Trophoblast cell (in vitro differentiated cells and primary cell): ENCODE measurements at regions not wholly inside any gene's neighbourhood (a gene's known extent, or its start where the extent isn't known, plus 50 kb on each side); places are given as distances from the start of the nearest gene placed in this dataset.

ENCODE experiments used
- DNase-seq, 2 donors: peaks; one replicate each; pipeline ENCODE4 v3.0.0-alpha.2; 2016
- H2AFZ ChIP-seq: 2 replicates; pipeline ENCODE4 v1.6.1; 2013; ENCODE audit warnings: low read length, moderate library complexity, mild to moderate bottlenecking; ENCODE audit not compliant: insufficient read depth, poor library complexity
- H2AK5ac ChIP-seq: 2 replicates; pipeline ENCODE4 v1.6.1; 2013; ENCODE audit warnings: mild to moderate bottlenecking, low read length
- H2BK120ac ChIP-seq: 2 replicates; pipeline ENCODE4 v1.6.1; 2013; ENCODE audit warnings: low read length, mild to moderate bottlenecking, moderate library complexity; ENCODE audit not compliant: insufficient read depth, poor library complexity
- H2BK12ac ChIP-seq: 2 replicates; pipeline ENCODE4 v1.6.1; 2013; ENCODE audit warnings: mild to moderate bottlenecking, low read length, moderate library complexity
- H2BK5ac ChIP-seq: 2 replicates; pipeline ENCODE4 v1.6.1; 2013; ENCODE audit warnings: low read length, low read depth, moderate library complexity, mild to moderate bottlenecking; ENCODE audit not compliant: poor library complexity
- H3K14ac ChIP-seq: 2 replicates; pipeline ENCODE4 v1.6.1; 2013; ENCODE audit warnings: mild to moderate bottlenecking, low read length
- H3K18ac ChIP-seq: 2 replicates; pipeline ENCODE4 v1.6.1; 2013; ENCODE audit warnings: mild to moderate bottlenecking, low read length
- H3K23ac ChIP-seq: 2 replicates; pipeline ENCODE4 v1.6.1; 2013; ENCODE audit warnings: low read length
- H3K27ac ChIP-seq: 2 replicates; pipeline ENCODE4 v1.5.1; 2013; ENCODE audit warnings: low read depth, mild to moderate bottlenecking, inconsistent platforms, low read length, moderate library complexity
- H3K27me3 ChIP-seq: 2 replicates; pipeline ENCODE4 v1.6.1; 2013; ENCODE audit warnings: inconsistent platforms, mild to moderate bottlenecking, low read length, moderate library complexity; ENCODE audit not compliant: insufficient read depth
- H3K36me3 ChIP-seq, 2 experiments: 1 replicate in 1 of 2; 2 replicates in 1 of 2; pipeline ENCODE4 v1.6.1; 2013; ENCODE audit warnings: low read length in 2 of 2, mild to moderate bottlenecking in 2 of 2, moderate library complexity in 1 of 2; ENCODE audit not compliant: insufficient read depth in 2 of 2, control insufficient read depth in 1 of 2
- H3K4ac ChIP-seq: 2 replicates; pipeline ENCODE4 v1.6.1; 2013; ENCODE audit warnings: low read depth, mild to moderate bottlenecking, low read length, moderate library complexity
- H3K4me1 ChIP-seq, 2 experiments: 1 replicate in 1 of 2; 2 replicates in 1 of 2; pipeline ENCODE4 v1.6.1; 2013; ENCODE audit warnings: low read length in 2 of 2, mild to moderate bottlenecking in 2 of 2, moderate library complexity in 1 of 2; ENCODE audit not compliant: insufficient read depth in 2 of 2, control insufficient read depth in 1 of 2
- H3K4me2 ChIP-seq: 2 replicates; pipeline ENCODE4 v1.6.1; 2013; ENCODE audit warnings: inconsistent platforms, mild to moderate bottlenecking, low read length, moderate library complexity
- H3K4me3 ChIP-seq: 2 replicates; pipeline ENCODE4 v1.5.1; 2013; ENCODE audit warnings: mild to moderate bottlenecking, low read depth, low read length, inconsistent platforms
- H3K79me1 ChIP-seq: one replicate; pipeline ENCODE4 v1.6.1; 2013; ENCODE audit warnings: low read length
- H3K79me2 ChIP-seq: 2 replicates; pipeline ENCODE4 v1.6.1; 2013; ENCODE audit warnings: low read length, mild to moderate bottlenecking; ENCODE audit not compliant: control insufficient read depth, insufficient read depth, poor library complexity
- H3K9ac ChIP-seq: 2 replicates; pipeline ENCODE4 v1.6.1; 2013; ENCODE audit warnings: mild to moderate bottlenecking, low read length
- H3K9me3 ChIP-seq: 2 replicates; pipeline ENCODE4 v1.6.1; 2013; ENCODE audit warnings: low read depth, mild to moderate bottlenecking, control low read depth, inconsistent platforms, low read length; ENCODE audit not compliant: insufficient read depth
- H4K12ac ChIP-seq: 2 replicates; pipeline ENCODE4 v1.6.1; 2013; ENCODE audit warnings: low read depth, mild to moderate bottlenecking, low read length, moderate library complexity
- H4K8ac ChIP-seq: 2 replicates; pipeline ENCODE4 v1.6.1; 2013; ENCODE audit warnings: low read depth, mild to moderate bottlenecking, low read length, moderate library complexity
- H4K91ac ChIP-seq: one replicate; pipeline ENCODE4 v1.6.1; 2013; ENCODE audit warnings: low read depth, mild to moderate bottlenecking, low read length, moderate library complexity
- WGBS: extraction: QIAGEN DNeasy Blood & Tissue Kit; methylation state at CpG from one replicate; pipeline ENCODE4 v1.1.7; 2013; ENCODE audit warnings: missing lambda C conversion rate; ENCODE audit not compliant: insufficient read length, insufficient coverage; ENCODE audit errors: extremely low coverage; 5-methylcytosine and 5-hydroxymethylcytosine counted together

- no peaks in the 10 kb centered on the region for H3K36me3 ChIP-seq
- no peak overlapping the region for H2BK12ac ChIP-seq
- H2BK5ac ChIP-seq = no peak overlapping the region
- no peak overlapping the region for H2AK5ac ChIP-seq
- no peak overlapping the region for H3K14ac ChIP-seq
- no peak overlapping the region for H4K91ac ChIP-seq
- no peak for DNase-seq
- H3K27me3 ChIP-seq = no peaks in the 10 kb centered on the region
- no peaks in the 10 kb centered on the region for H3K4me1 ChIP-seq
- no peaks in the 10 kb centered on the region for H3K9me3 ChIP-seq
- H3K18ac ChIP-seq = no peak overlapping the region
- no CpG with 5 or more reads among the region's 3 CpGs for WGBS
- H3K4me3 ChIP-seq = no peak overlapping the region
- no peaks in the 10 kb centered on the region for H3K79me2 ChIP-seq
- no peaks in the 10 kb centered on the region for H3K79me1 ChIP-seq
- no peak overlapping the region for H3K9ac ChIP-seq
- no peak overlapping the region for H3K4me2 ChIP-seq
- H4K12ac ChIP-seq = no peak overlapping the region
- H4K8ac ChIP-seq = no peak overlapping the region
- no peak overlapping the region for H3K23ac ChIP-seq
- no peak overlapping the region for H3K27ac ChIP-seq
- H2AFZ ChIP-seq = no peak overlapping the region
- no peak overlapping the region for H3K4ac ChIP-seq
- no peak overlapping the region for H2BK120ac ChIP-seq
Measured at GRCh38 chr10:117900280-117900679, 146.5 kb downstream of the RAB11FIP2 start.

DNA sequence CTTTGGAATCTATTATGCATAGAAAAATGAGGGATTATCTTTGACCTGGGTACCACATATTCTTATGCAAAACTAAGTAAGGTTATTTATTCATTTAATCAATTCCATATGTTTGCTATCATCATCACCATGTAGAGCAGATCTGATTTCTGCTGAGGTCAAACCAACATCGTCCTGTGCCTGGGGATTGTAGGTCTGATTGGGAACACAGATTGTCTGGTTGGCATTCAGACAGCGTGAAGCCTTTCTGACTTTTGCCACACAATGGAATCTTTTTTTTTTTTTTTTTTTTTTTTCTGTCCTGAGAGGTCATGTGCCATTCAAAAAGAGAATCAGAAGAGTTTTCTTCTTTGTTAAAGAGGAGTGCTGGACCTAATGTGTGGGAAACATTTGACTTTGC is 142.9 kb downstream of the RAB11FIP2 start:
- H2BK5ac ChIP-seq = no peak overlapping the region

DNA sequence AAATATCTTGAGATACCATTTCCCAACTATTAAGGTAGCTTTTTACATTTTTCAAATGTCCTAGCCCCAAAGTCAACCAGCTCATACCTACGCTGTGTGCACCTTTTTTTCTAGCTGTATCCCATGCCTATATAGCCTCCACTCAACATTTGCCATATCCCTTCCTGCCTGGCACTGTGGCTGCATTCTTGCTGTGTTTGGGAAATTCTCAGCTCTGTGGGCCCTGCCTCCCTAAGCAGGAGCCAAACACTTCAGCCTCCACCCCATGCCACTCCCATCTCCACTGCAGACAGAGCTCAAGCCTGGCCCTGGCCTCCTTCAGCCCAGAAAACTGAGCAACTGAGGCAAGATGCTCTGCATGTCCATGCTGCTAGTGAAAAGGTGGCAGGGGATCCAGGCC is 141.3 kb downstream of the RAB11FIP2 start:
- Histone ChIP-seq H2AFZ (no peak overlapping the region), H2BK12ac (no peak overlapping the region), H3K4me1 (no peaks in the 10 kb centered on the region), H3K79me2 (no peaks in the 10 kb centered on the region), H3K4me2 (no peak overlapping the region), H2BK120ac (no peak overlapping the region), H3K18ac (no peak overlapping the region), H2AK5ac (no peak overlapping the region), H2BK5ac (no peak overlapping the region), H3K14ac (no peak overlapping the region), H3K9ac (no peak overlapping the region), H3K79me1 (no peaks in the 10 kb centered on the region), H3K4me3 (no peak overlapping the region), H3K4ac (no peak overlapping the region), H4K91ac (no peak overlapping the region), H3K27me3 (no peaks in the 10 kb centered on the region), H3K27ac (no peak overlapping the region), H3K36me3 (no peaks in the 10 kb centered on the region), H3K9me3 (no peaks in the 10 kb centered on the region), H4K12ac (no peak overlapping the region), H4K8ac (no peak overlapping the region), H3K23ac (no peak overlapping the region)
- DNase-seq = no peak
- WGBS = no CpG with 5 or more reads among the region's 1 CpG

More for the DNA sequence above, 142.9 kb downstream of the RAB11FIP2 start:
- no peak overlapping the region for H3K9ac ChIP-seq
- WGBS = no CpG with 5 or more reads among the region's 2 CpGs
- no peaks in the 10 kb centered on the region for H3K36me3 ChIP-seq
- no peak overlapping the region for H2AK5ac ChIP-seq
- no peak overlapping the region for H4K12ac ChIP-seq
- H4K8ac ChIP-seq = no peak overlapping the region
- H3K4me2 ChIP-seq = no peak overlapping the region
- no peaks in the 10 kb centered on the region for H3K27me3 ChIP-seq
- no peak overlapping the region for H2BK120ac ChIP-seq
- no peaks in the 10 kb centered on the region for H3K4me1 ChIP-seq
- H3K4ac ChIP-seq = no peak overlapping the region
- H4K91ac ChIP-seq = no peak overlapping the region
- H3K9me3 ChIP-seq = no peaks in the 10 kb centered on the region
- no peaks in the 10 kb centered on the region for H3K79me1 ChIP-seq
- H3K4me3 ChIP-seq = no peak overlapping the region
- H3K18ac ChIP-seq = no peak overlapping the region
- H3K14ac ChIP-seq = no peak overlapping the region
- no peaks in the 10 kb centered on the region for H3K79me2 ChIP-seq
- DNase-seq = no peak
- no peak overlapping the region for H3K27ac ChIP-seq
- H3K23ac ChIP-seq = no peak overlapping the region
- no peak overlapping the region for H2BK12ac ChIP-seq
- no peak overlapping the region for H2AFZ ChIP-seq

DNA sequence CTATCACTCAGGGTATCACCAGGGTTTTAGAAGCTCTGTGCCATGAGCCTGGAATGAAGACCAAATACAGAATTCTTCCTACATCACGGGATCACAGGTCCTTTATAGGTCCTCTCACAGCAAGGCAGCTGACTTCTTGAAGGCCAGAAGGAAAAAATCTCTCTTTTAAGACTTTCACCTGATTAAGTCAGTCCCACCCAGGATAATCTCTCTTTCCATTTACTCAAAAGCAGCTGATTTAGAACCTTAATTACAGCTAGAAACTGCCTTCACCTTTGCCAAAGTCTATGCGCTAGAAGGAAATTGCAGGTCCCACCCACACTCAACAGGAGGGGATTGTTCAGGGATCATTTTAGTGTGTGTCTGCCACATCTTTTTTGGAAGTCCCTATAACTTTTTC is 135.1 kb downstream of the RAB11FIP2 start:
- Histone ChIP-seq H3K4me2 (no peak overlapping the region), H4K12ac (no peak overlapping the region), H4K91ac (no peak overlapping the region), H3K79me2 (no peaks in the 10 kb centered on the region), H3K23ac (no peak overlapping the region), H3K14ac (no peak overlapping the region), H3K36me3 (no peaks in the 10 kb centered on the region), H3K9ac (no peak overlapping the region), H3K4me3 (no peak overlapping the region), H3K4ac (no peak overlapping the region), H2BK12ac (no peak overlapping the region), H3K27ac (no peak overlapping the region), H3K9me3 (no peaks in the 10 kb centered on the region), H2AK5ac (no peak overlapping the region), H2BK5ac (no peak overlapping the region), H3K79me1 (no peaks in the 10 kb centered on the region), H3K18ac (no peak overlapping the region), H3K4me1 (no peaks in the 10 kb centered on the region), H2BK120ac (no peak overlapping the region), H4K8ac (no peak overlapping the region), H2AFZ (no peak overlapping the region), H3K27me3 (no peaks in the 10 kb centered on the region)
- no peak for DNase-seq
- WGBS = no CpG with 5 or more reads among the region's 2 CpGs
